ENCODE measurements at regions not wholly inside any gene's neighbourhood (a gene's known extent, or its start where the extent isn't known, plus 50 kb on each side); places are given as distances from the start of the nearest gene placed in this dataset.
A peak's percentile ranks its signal among the peaks of the same experiment; 100 is the strongest.

GRCh38 chr2:40740419-40740818 lies 288.5 kb upstream of the SLC8A1 start:
- TF ChIP-seq EZH2phosphoT487 (IDR thresholded peaks at IDR 0.05; ENCODE audit: low read length) (no peak), EZH2 (optimal IDR thresholded peaks at IDR 0.05; ENCODE audit: low read depth, low read length) (no peak), CTCF (IDR thresholded peaks at IDR 0.05; ENCODE audit: low read length) (no peak)
- Histone ChIP-seq H3K4me3 (ENCODE audit: low read length) (no peak overlapping the region), H3K27ac (ENCODE audit: low read length) (no peak overlapping the region), H2AFZ (ENCODE audit: low read length) (no peak overlapping the region), H3K79me2 (ENCODE audit: low read length) (no peaks in the 10 kb centered on the region), H3K9me3 (replicated peaks; ENCODE audit: insufficient read depth, low read length) (no peaks in the 10 kb centered on the region), H3K27me3 (replicated peaks; ENCODE audit: insufficient read depth, low read length) (no peaks in the 10 kb centered on the region), H4K20me1 (ENCODE audit: insufficient read depth, low read length) (no peaks in the 10 kb centered on the region), H3K9ac (ENCODE audit: low read length) (no peak overlapping the region), H3K4me2 (ENCODE audit: low read depth, low read length) (no peak overlapping the region), H3K9me2 (replicated peaks; ENCODE audit: insufficient read depth, low read length) (no peaks in the 10 kb centered on the region), H3K36me3 (replicated peaks; ENCODE audit: insufficient read depth, low read length) (no peaks in the 10 kb centered on the region), H3F3A (ENCODE audit: insufficient read depth, low read length) (no peaks in the 10 kb centered on the region), H3K4me1 (ENCODE audit: low read length) (no peaks in the 10 kb centered on the region)
- DNase-seq = no peak

GRCh38 chr2:40741532-40741931 lies 289.6 kb upstream of the SLC8A1 start:
- Histone ChIP-seq H3K36me3 (replicated peaks; ENCODE audit: insufficient read depth, low read length) (no peaks in the 10 kb centered on the region), H3K4me3 (ENCODE audit: low read length) (no peak overlapping the region), H3K4me2 (ENCODE audit: low read depth, low read length) (no peak overlapping the region), H3F3A (ENCODE audit: insufficient read depth, low read length) (no peaks in the 10 kb centered on the region), H4K20me1 (ENCODE audit: insufficient read depth, low read length) (no peaks in the 10 kb centered on the region), H3K9ac (ENCODE audit: low read length) (no peak overlapping the region), H3K9me2 (replicated peaks; ENCODE audit: insufficient read depth, low read length) (no peaks in the 10 kb centered on the region), H2AFZ (ENCODE audit: low read length) (no peak overlapping the region), H3K4me1 (ENCODE audit: low read length) (no peaks in the 10 kb centered on the region), H3K27ac (ENCODE audit: low read length) (no peak overlapping the region), H3K27me3 (replicated peaks; ENCODE audit: insufficient read depth, low read length) (no peaks in the 10 kb centered on the region), H3K9me3 (replicated peaks; ENCODE audit: insufficient read depth, low read length) (no peaks in the 10 kb centered on the region), H3K79me2 (ENCODE audit: low read length) (no peaks in the 10 kb centered on the region)
- DNase-seq = no peak
- TF ChIP-seq EZH2 (optimal IDR thresholded peaks at IDR 0.05; ENCODE audit: low read depth, low read length) (no peak), EZH2phosphoT487 (IDR thresholded peaks at IDR 0.05; ENCODE audit: low read length) (no peak), CTCF (IDR thresholded peaks at IDR 0.05; ENCODE audit: low read length) (no peak)

DNA sequence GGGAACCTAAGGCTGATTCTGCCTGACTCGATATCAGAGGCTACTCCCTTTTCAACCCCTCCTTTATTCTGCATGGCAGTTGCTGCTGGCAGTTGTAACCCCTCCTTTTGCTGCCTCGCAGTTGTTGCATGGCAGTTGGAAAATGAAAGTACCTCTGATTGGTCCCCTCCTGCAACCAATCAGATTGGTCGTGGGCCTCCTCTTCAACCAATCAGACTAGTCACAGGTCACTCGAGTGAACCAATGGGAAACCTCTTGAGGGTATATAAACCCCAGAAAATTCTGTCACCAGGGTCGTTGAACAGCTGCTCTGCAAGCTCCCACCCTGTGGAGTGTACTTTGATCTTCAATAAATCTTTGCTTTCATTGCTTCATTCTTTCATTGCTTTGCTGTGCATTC lies 294.3 kb upstream of the SLC8A1 start:
- peak; percentile 12 for DNase-seq

More for the DNA sequence above, 294.3 kb upstream of the SLC8A1 start:
- no peak overlapping the region for H3K4me3 ChIP-seq (ENCODE audit: low read length)
- TF ChIP-seq CTCF (IDR thresholded peaks at IDR 0.05; ENCODE audit: low read length) (no peak), EZH2phosphoT487 (IDR thresholded peaks at IDR 0.05; ENCODE audit: low read length) (no peak), EZH2 (optimal IDR thresholded peaks at IDR 0.05; ENCODE audit: low read depth, low read length) (no peak)
- H3K79me2 ChIP-seq (ENCODE audit: low read length) = no peaks in the 10 kb centered on the region
- no peaks in the 10 kb centered on the region for H3K9me2 ChIP-seq (replicated peaks; ENCODE audit: insufficient read depth, low read length)
- H3K9ac ChIP-seq (ENCODE audit: low read length) = no peak overlapping the region
- H3K4me1 ChIP-seq (ENCODE audit: low read length) = no peaks in the 10 kb centered on the region
- no peaks in the 10 kb centered on the region for H3K9me3 ChIP-seq (replicated peaks; ENCODE audit: insufficient read depth, low read length)
- no peak overlapping the region for H3K27ac ChIP-seq (ENCODE audit: low read length)
- peak overlapping the region; percentile 45 for H2AFZ ChIP-seq (ENCODE audit: low read length)
- H3F3A ChIP-seq (ENCODE audit: insufficient read depth, low read length) = no peaks in the 10 kb centered on the region
- no peaks in the 10 kb centered on the region for H3K36me3 ChIP-seq (replicated peaks; ENCODE audit: insufficient read depth, low read length)
- H4K20me1 ChIP-seq (ENCODE audit: insufficient read depth, low read length) = no peaks in the 10 kb centered on the region
- H3K4me2 ChIP-seq (ENCODE audit: low read depth, low read length) = no peak overlapping the region
- H3K27me3 ChIP-seq (replicated peaks; ENCODE audit: insufficient read depth, low read length) = no peaks in the 10 kb centered on the region

Data from MM.1S (cell line).